IMR-90 (cell line): ENCODE measurements at regions not wholly inside any gene's neighbourhood (a gene's known extent, or its start where the extent isn't known, plus 50 kb on each side); places are given as distances from the start of the nearest gene placed in this dataset.

Experiments
- ATAC-seq: fragments of 200-7000 bp; cut with Tn5 transposase; 2 replicates; pipeline ENCODE4 v1.9.1; 2020; ENCODE audit warnings: low read depth, mild to moderate bottlenecking, moderate library complexity
- BruUV-seq: library from RNA; stranded (reverse); fragments of 400-500 nt; replicated peaks from 2 replicates; lab custom pipeline; 2021; lab: Mats Ljungman, UMichigan
- CTCF ChIA-PET: fragments of 300-600 bp; formaldehyde crosslinking; extraction: SDS; loops from one replicate; lab custom pipeline; 2021; ENCODE audit warnings: antibody characterized with exemption; lab: Yijun Ruan, JAX
- POLR2A ChIA-PET: fragments of 300-600 bp; sonication (Branson Sonifier 250); formaldehyde crosslinking; loops from one replicate; lab custom pipeline; 2022; ENCODE audit warnings: antibody characterized with exemption; ENCODE audit not compliant: unreplicated experiment; lab: Charles Lee
- DNase-seq: peaks from one replicate; pipeline ENCODE4 v3.0.0; 2013
- H2AFZ ChIP-seq: replicated peaks from 2 replicates; pipeline ENCODE3; 2013; ENCODE audit warnings: low read length, mild to moderate bottlenecking; ENCODE audit not compliant: poor library complexity
- H2AK5ac ChIP-seq: 2 replicates; pipeline ENCODE4 v1.6.1; 2013; ENCODE audit warnings: low read depth, low read length, inconsistent platforms
- H2AK9ac ChIP-seq: replicated peaks from 2 replicates; pipeline ENCODE3; 2013; ENCODE audit warnings: mild to moderate bottlenecking, low read depth, low read length, moderate library complexity; ENCODE audit not compliant: poor library complexity
- H2BK120ac ChIP-seq: 2 replicates; pipeline ENCODE4 v1.6.1; 2013; ENCODE audit warnings: low read depth, low read length, inconsistent platforms
- H2BK15ac ChIP-seq: 3 replicates; pipeline ENCODE4 v1.6.1; 2013; ENCODE audit warnings: low read depth, low read length, inconsistent platforms
- H2BK20ac ChIP-seq: 2 replicates; pipeline ENCODE4 v1.6.1; 2013; ENCODE audit warnings: low read depth, mild to moderate bottlenecking, inconsistent platforms, low read length, moderate library complexity
- H2BK5ac ChIP-seq: 2 replicates; pipeline ENCODE4 v1.6.1; 2013; ENCODE audit warnings: mild to moderate bottlenecking, low read depth, low read length, inconsistent platforms; ENCODE audit not compliant: poor library complexity, severe bottlenecking
- H3K14ac ChIP-seq: replicated peaks from 2 replicates; pipeline ENCODE4 v1.6.1; 2013; ENCODE audit warnings: low read depth, low read length, inconsistent platforms
- H3K18ac ChIP-seq: 2 replicates; pipeline ENCODE4 v1.6.1; 2013; ENCODE audit warnings: low read depth, low read length, control low read depth
- H3K23ac ChIP-seq: 2 replicates; pipeline ENCODE4 v1.6.1; 2013; ENCODE audit warnings: low read depth, low read length, inconsistent platforms
- H3K27ac ChIP-seq: 2 replicates; pipeline ENCODE4 v1.5.1; 2013; ENCODE audit warnings: mild to moderate bottlenecking, control low read depth, low read length; ENCODE audit not compliant: insufficient read depth
- H3K27me3 ChIP-seq: 2 replicates; pipeline ENCODE4 v1.6.1; 2013; ENCODE audit warnings: low read length; ENCODE audit not compliant: control insufficient read depth, insufficient read depth
- H3K36me3 ChIP-seq: 2 replicates; pipeline ENCODE4 v1.6.1; 2013; ENCODE audit warnings: low read length, mixed read lengths; ENCODE audit not compliant: control insufficient read depth, insufficient read depth
- H3K4ac ChIP-seq: 2 replicates; pipeline ENCODE4 v1.6.1; 2013; ENCODE audit warnings: low read depth, low read length, inconsistent platforms
- H3K4me1 ChIP-seq: 2 replicates; pipeline ENCODE4 v1.6.1; 2013; ENCODE audit warnings: low read length, mixed read lengths; ENCODE audit not compliant: control insufficient read depth, insufficient read depth
- H3K4me2 ChIP-seq: 2 replicates; pipeline ENCODE4 v1.6.1; 2013; ENCODE audit warnings: low read depth, mild to moderate bottlenecking, control low read depth, low read length, moderate library complexity
- H3K4me3 ChIP-seq: 2 replicates; pipeline ENCODE4 v1.5.1; 2013; ENCODE audit warnings: low read depth, mild to moderate bottlenecking, control low read depth, low read length, moderate library complexity; ENCODE audit not compliant: insufficient read depth
- H3K56ac ChIP-seq: 2 replicates; pipeline ENCODE4 v1.6.1; 2013; ENCODE audit warnings: low read length, inconsistent platforms; ENCODE audit not compliant: insufficient read depth; ENCODE audit errors: extremely low read depth
- H3K79me1 ChIP-seq, 2 experiments: 2 replicates each; pipeline ENCODE4 v1.6.1; 2013; ENCODE audit warnings: low read length in 2 of 2, inconsistent platforms in 1 of 2, low read depth in 1 of 2
- H3K9ac ChIP-seq: 2 replicates; pipeline ENCODE4 v1.6.1; 2013; ENCODE audit warnings: low read depth, low read length, control low read depth
- H3K9me1 ChIP-seq: 2 replicates; pipeline ENCODE4 v1.6.1; 2013; ENCODE audit warnings: low read length, inconsistent platforms; ENCODE audit not compliant: insufficient read depth
- H3K9me3 ChIP-seq: 2 replicates; pipeline ENCODE4 v1.6.1; 2013; ENCODE audit warnings: low read length; ENCODE audit not compliant: control insufficient read depth, insufficient read depth
- H4K20me1 ChIP-seq: 2 replicates; pipeline ENCODE4 v1.6.1; 2013; ENCODE audit warnings: low read length, inconsistent platforms; ENCODE audit not compliant: insufficient read depth
- H4K5ac ChIP-seq: 2 replicates; pipeline ENCODE4 v1.6.1; 2013; ENCODE audit warnings: mild to moderate bottlenecking, low read depth, low read length, control low read depth
- H4K8ac ChIP-seq, 2 experiments: 2 replicates each; pipeline ENCODE4 v1.6.1; 2013; ENCODE audit warnings: low read depth in 2 of 2, low read length in 2 of 2, control low read depth in 1 of 2, inconsistent platforms in 1 of 2
- H4K91ac ChIP-seq: 2 replicates; pipeline ENCODE4 v1.6.1; 2013; ENCODE audit warnings: low read depth, low read length, inconsistent platforms; ENCODE audit not compliant: insufficient read depth
- NFE2L2 ChIP-seq: fragments of 150-350 bp; IDR thresholded peaks from 2 replicates; pipeline ENCODE4 v1.6.1; 2016; ENCODE audit warnings: low read depth, mild to moderate bottlenecking, low read length
- POLR2A ChIP-seq: IDR thresholded peaks from 2 replicates; pipeline ENCODE4 v1.6.1; 2012; ENCODE audit warnings: mild to moderate bottlenecking, low read depth, low read length
- RAD21 ChIP-seq: IDR thresholded peaks from 2 replicates; pipeline ENCODE4 v1.6.1; 2012; ENCODE audit warnings: low read length, improper control_type of control experiment
- WGBS, 2 experiments: methylation state at CpG; one replicate each; pipeline versions ENCODE4 v1.1.5 to v1.1.7; 2013; ENCODE audit warnings: missing lambda C conversion rate in 2 of 2; ENCODE audit not compliant: insufficient read length in 1 of 2; ENCODE audit errors: extremely low coverage in 2 of 2; 5-methylcytosine and 5-hydroxymethylcytosine counted together
- dilution Hi-C: fragments of 300-500 bp; cut with HindIII; formaldehyde crosslinking; loops from one replicate; pipeline ENCODE4 v1.14.3; 2018; ENCODE audit warnings: low sequenced_read_pairs; ENCODE audit not compliant: unreplicated experiment
- in situ Hi-C: fragments of 300-500 bp; cut with MboI; formaldehyde crosslinking; loops from 3 replicates; pipeline ENCODE4 v1.14.3; 2019; ENCODE audit warnings: low sequenced_read_pairs, inconsistent platforms, mixed read lengths
- intact Hi-C: fragments of 100-400 bp; cut with micrococcal nuclease; formaldehyde crosslinking; loops from 2 replicates; pipeline ENCODE4 v1.10.0; 2022
- TF ChIP-seq, protein P1 (sequence below): fragments of 150-350 bp; IDR thresholded peaks from 2 replicates; pipeline ENCODE4 v1.6.1; 2016; ENCODE audit warnings: low read depth, mild to moderate bottlenecking, low read length, moderate library complexity, borderline replicate concordance

DNA sequence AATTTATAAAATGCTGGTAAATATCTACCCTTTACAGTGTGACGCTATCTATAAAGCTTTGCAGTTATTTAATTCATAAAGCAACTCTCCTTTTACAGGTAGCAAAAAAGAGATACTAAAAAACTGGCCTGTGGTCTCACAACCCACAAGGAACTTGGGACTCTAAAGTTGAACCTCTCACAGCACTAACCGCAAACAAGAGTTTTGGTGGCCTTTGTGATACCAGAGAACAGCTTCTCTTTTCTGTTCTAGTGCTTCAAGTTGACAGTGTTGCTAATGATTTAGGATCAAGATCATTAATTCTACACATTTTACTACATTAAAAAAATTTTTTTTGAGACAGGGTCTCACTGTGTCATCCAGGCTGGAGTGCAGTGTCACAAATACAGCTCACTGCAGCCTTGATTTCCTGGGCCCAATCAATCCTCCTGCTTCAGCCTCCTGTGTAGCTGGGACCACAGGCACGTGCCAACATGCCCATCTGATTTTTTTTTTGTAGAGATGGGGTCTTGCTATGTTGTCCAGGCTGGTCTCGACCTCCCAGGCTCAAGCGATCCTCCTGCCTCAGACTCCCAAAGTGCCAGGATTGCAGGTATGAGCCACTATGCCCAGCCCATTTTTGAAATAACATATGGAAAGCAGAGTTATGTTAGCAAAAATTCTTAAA, 56.0 kb upstream of the ST8SIA6 start:
- POLR2A ChIA-PET, result no interaction called here
- in situ Hi-C loops, result no loop called here
- Histone ChIP-seq H2BK120ac (peak overlapping the region; percentile 71), H3K4me1 (peaks cover 15% of the 10 kb centered on the region), H2AK9ac (no peak overlapping the region), H4K91ac (peak overlapping the region; percentile 66; the same call in 1 of the 2 replicates), H3K9me1 (peaks cover 13% of the 10 kb centered on the region), H3K23ac (peak overlapping the region; percentile 11; the same call in 1 of the 2 replicates), H3K27me3 (no peaks in the 10 kb centered on the region), H3K79me1 (peaks cover 0 to 6% of the 10 kb centered on the region in 2 experiments; a peak in 2 of 4 replicates), H3K4me3 (no peak overlapping the region), H2BK5ac (peak overlapping the region; percentile 56), H2AK5ac (peak overlapping the region; percentile 42; the same call in 1 of the 2 replicates), H4K8ac (peak overlapping the region; percentile 62 to 64; a peak in 3 of 4 replicates), H2BK20ac (peak overlapping the region; percentile 77), H3K14ac (peak overlapping the region; percentile 39; the same call in 1 of the 2 replicates), H3K56ac (no peak overlapping the region), H4K20me1 (no peaks in the 10 kb centered on the region), H3K18ac (peak overlapping the region; percentile 79; the same call in 1 of the 2 replicates), H2AFZ (no peak overlapping the region), H2BK15ac (peak overlapping the region; percentile 80; the same call in 1 of the 3 replicates), H3K9me3 (no peaks in the 10 kb centered on the region), H4K5ac (no peak overlapping the region), H3K27ac (no peak overlapping the region), H3K9ac (no peak overlapping the region), H3K4ac (peak overlapping the region; percentile 64), H3K36me3 (no peaks in the 10 kb centered on the region), H3K4me2 (no peak overlapping the region)
- no peak for DNase-seq
- TF ChIP-seq NFE2L2, result no peak
- TF ChIP-seq, protein P1, sequence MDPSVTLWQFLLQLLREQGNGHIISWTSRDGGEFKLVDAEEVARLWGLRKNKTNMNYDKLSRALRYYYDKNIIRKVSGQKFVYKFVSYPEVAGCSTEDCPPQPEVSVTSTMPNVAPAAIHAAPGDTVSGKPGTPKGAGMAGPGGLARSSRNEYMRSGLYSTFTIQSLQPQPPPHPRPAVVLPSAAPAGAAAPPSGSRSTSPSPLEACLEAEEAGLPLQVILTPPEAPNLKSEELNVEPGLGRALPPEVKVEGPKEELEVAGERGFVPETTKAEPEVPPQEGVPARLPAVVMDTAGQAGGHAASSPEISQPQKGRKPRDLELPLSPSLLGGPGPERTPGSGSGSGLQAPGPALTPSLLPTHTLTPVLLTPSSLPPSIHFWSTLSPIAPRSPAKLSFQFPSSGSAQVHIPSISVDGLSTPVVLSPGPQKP, result no peak
- TF ChIP-seq RAD21, result no peak
- TF ChIP-seq POLR2A, result no peak
- WGBS, 2 experiments, result no CpG with 5 or more reads among the region's 5 CpGs
- intact Hi-C loops, result no loop called here
- ATAC-seq, result no peak
- dilution Hi-C loops, result no loop called here
- CTCF ChIA-PET, result no interaction called here
- no TSS peak for BruUV-seq
